ENCODE measurements at regions not wholly inside any gene's neighbourhood (a gene's known extent, or its start where the extent isn't known, plus 50 kb on each side); places are given as distances from the start of the nearest gene placed in this dataset.

DNA sequence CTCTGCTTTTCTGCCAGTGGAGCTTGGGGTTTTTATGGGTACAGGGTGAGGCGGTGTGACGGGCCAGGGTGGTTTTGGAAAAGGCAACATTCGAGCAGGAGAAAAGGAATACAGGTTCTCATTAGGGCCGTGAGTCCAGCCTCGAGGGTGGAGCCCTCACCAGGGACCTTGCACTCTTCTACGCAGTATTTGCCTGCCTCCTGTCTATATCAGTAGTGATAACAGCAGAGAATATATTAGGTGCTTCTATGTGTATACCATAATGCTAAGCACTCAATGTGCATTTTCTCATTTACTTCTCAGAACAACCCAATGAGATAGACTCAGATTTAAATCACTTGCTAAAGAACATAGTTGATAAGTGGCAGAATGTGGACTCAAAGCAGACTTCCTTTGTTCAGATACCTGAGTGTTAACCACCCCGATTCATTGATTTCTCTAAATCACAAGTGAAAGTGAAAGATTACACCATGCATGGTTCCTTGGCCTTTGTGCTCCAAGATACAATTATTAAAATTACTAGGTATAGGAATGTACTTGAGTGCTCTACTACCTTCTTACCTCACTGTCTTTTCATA lies 403.9 kb downstream of the PCDH7 start:
- Histone ChIP-seq H3K9me3 (no peaks in the 10 kb centered on the region), H3K4me3 (no peak overlapping the region), H3K4me1 (no peaks in the 10 kb centered on the region), H3K27ac (no peak overlapping the region), H3K27me3 (no peaks in the 10 kb centered on the region), H3K36me3 (no peaks in the 10 kb centered on the region)
- intact Hi-C loops (cut with DNase I; ENCODE audit: low total_unique reads), result no loop called here
- no peak for DNase-seq (ENCODE audit: low spot score in 2 of 2)
- TF ChIP-seq, protein P1, sequence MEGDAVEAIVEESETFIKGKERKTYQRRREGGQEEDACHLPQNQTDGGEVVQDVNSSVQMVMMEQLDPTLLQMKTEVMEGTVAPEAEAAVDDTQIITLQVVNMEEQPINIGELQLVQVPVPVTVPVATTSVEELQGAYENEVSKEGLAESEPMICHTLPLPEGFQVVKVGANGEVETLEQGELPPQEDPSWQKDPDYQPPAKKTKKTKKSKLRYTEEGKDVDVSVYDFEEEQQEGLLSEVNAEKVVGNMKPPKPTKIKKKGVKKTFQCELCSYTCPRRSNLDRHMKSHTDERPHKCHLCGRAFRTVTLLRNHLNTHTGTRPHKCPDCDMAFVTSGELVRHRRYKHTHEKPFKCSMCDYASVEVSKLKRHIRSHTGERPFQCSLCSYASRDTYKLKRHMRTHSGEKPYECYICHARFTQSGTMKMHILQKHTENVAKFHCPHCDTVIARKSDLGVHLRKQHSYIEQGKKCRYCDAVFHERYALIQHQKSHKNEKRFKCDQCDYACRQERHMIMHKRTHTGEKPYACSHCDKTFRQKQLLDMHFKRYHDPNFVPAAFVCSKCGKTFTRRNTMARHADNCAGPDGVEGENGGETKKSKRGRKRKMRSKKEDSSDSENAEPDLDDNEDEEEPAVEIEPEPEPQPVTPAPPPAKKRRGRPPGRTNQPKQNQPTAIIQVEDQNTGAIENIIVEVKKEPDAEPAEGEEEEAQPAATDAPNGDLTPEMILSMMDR (IDR thresholded peaks at IDR 0.05), result no peak
- TF ChIP-seq POLR2AphosphoS5 (IDR thresholded peaks at IDR 0.05), result no peak
- no peak for TF ChIP-seq POLR2A (IDR thresholded peaks at IDR 0.05)

DNA sequence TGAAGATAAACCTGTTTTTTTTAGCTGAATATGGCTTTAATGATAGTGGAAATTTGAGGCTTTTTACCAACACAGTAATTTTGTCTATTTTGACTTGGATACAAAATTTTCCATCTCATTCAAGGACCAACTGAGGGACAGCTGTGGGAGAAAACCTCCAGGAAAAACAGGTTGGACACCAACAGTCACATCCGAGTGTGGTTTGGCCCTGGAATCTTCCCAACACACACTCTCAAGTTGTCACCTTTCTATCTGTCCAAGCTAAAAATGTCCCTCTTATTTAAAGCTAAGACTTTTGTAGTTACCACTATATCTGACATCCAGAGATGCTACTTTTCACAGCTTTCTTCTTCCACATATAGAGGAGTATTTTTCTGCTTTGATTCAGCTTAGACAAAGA lies 404.9 kb downstream of the PCDH7 start:
- DNase-seq (ENCODE audit: low spot score in 2 of 2), result no peak
- no peak overlapping the region for H3K4me3 ChIP-seq
- TF ChIP-seq, protein P1 (IDR thresholded peaks at IDR 0.05), result no peak
- TF ChIP-seq POLR2AphosphoS5 (IDR thresholded peaks at IDR 0.05), result no peak
- no peak for TF ChIP-seq POLR2A (IDR thresholded peaks at IDR 0.05)
- H3K27ac ChIP-seq, result no peak overlapping the region
- H3K4me1 ChIP-seq, result no peaks in the 10 kb centered on the region
- no peaks in the 10 kb centered on the region for H3K9me3 ChIP-seq
- no peaks in the 10 kb centered on the region for H3K36me3 ChIP-seq
- intact Hi-C loops (cut with DNase I; ENCODE audit: low total_unique reads), result no loop called here
- H3K27me3 ChIP-seq, result no peaks in the 10 kb centered on the region

DNA sequence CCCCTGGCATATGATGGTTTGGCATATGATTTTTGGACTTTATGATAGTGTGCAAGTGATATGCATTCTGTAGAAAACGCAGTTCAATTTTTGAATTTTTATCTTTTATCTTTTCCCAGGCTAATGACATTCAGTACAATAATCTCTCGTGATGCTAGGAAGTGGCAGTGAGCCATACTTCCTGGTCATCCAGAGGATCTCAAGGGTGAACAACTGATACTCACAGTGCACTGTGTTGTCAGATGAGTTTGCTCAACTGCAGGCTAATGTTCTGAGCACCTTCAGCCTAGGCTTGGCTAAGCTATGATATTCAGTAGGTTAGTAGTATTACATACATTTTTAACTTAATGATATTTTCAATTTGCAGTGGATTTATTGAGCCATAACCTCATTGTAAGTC lies 405.3 kb downstream of the PCDH7 start:
- Histone ChIP-seq H3K27me3 (no peaks in the 10 kb centered on the region), H3K36me3 (no peaks in the 10 kb centered on the region), H3K4me1 (no peaks in the 10 kb centered on the region), H3K4me3 (no peak overlapping the region), H3K27ac (no peak overlapping the region), H3K9me3 (no peaks in the 10 kb centered on the region)
- TF ChIP-seq, protein P1 (IDR thresholded peaks at IDR 0.05), result no peak
- TF ChIP-seq POLR2A (IDR thresholded peaks at IDR 0.05), result no peak
- TF ChIP-seq POLR2AphosphoS5 (IDR thresholded peaks at IDR 0.05), result no peak
- DNase-seq (ENCODE audit: low spot score in 2 of 2), result no peak
- intact Hi-C loops (cut with DNase I; ENCODE audit: low total_unique reads), result no loop called here

DNA sequence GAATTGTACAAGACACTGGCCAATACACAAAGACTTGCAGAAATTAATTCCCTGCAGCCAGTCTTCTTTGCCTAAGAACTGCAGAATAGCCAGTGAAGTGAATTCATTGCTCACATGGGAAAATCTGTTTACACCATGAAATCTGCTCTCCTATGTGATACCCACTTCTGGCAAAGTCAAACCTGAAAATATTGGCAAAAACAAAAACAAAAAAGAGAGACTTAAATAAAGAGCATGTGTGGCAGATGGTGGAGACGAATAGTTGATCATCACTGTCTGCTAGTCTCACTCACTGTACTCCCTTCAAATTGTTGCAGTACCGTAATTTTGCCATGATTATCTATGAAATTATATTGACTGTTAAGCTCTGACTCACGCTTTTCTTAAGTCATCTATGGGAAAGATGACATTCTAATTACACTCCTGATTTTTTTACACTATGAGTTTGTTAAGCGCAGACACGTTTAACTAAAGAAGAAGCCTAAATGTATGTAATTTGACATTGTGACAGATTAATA lies 406.8 kb downstream of the PCDH7 start:
- TF ChIP-seq POLR2AphosphoS5 (IDR thresholded peaks at IDR 0.05), result no peak
- TF ChIP-seq, protein P1 (IDR thresholded peaks at IDR 0.05), result no peak
- TF ChIP-seq POLR2A (IDR thresholded peaks at IDR 0.05), result no peak
- H3K36me3 ChIP-seq, result no peaks in the 10 kb centered on the region
- H3K27ac ChIP-seq, result no peak overlapping the region
- H3K9me3 ChIP-seq, result no peaks in the 10 kb centered on the region
- intact Hi-C loops (cut with DNase I; ENCODE audit: low total_unique reads), result no loop called here
- H3K27me3 ChIP-seq, result no peaks in the 10 kb centered on the region
- no peak overlapping the region for H3K4me3 ChIP-seq
- no peaks in the 10 kb centered on the region for H3K4me1 ChIP-seq
- DNase-seq (ENCODE audit: low spot score in 2 of 2), result no peak

DNA sequence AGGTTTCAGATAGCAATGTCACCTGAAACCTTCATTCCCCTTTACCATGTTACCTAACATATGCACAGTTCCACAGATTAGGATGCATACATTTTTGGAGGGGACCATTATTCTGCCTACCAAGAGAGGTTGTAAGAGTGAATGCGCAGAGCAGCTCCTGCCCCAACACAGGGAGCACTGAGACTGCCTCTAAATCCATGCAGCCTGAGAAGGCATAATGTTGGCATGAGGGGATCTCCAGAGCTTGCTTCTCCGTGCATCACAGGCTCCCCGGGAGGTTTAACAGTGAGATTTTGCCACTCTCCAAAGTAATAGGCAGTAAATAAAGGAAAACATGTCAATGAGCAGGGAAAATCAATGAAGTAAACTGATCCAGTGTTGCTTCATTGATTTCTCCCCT lies 410.8 kb downstream of the PCDH7 start:
- Histone ChIP-seq H3K27ac (no peak overlapping the region), H3K4me3 (no peak overlapping the region), H3K27me3 (no peaks in the 10 kb centered on the region), H3K9me3 (no peaks in the 10 kb centered on the region), H3K4me1 (no peaks in the 10 kb centered on the region), H3K36me3 (no peaks in the 10 kb centered on the region)
- no peak for DNase-seq (ENCODE audit: low spot score in 2 of 2)
- intact Hi-C loops (cut with DNase I; ENCODE audit: low total_unique reads), result no loop called here
- no peak for TF ChIP-seq POLR2A (IDR thresholded peaks at IDR 0.05)
- TF ChIP-seq, protein P1 (IDR thresholded peaks at IDR 0.05), result no peak
- no peak for TF ChIP-seq POLR2AphosphoS5 (IDR thresholded peaks at IDR 0.05)
